ENCODE measurements at regions not wholly inside any gene's neighbourhood (a gene's known extent, or its start where the extent isn't known, plus 50 kb on each side); places are given as distances from the start of the nearest gene placed in this dataset.
"Not testable (repeated sequence)": the region's sequence is repeated elsewhere in the genome, so short reads cannot be mapped to it uniquely, and the experiment has no call there.

- TF ChIP-seq FOXP2 (optimal IDR thresholded peaks at IDR 0.05; ENCODE audit: control extremely low read depth, extremely low read length, insufficient read depth): no peak
- no peak for TF ChIP-seq POLR2AphosphoS5 (IDR thresholded peaks at IDR 0.05; ENCODE audit: borderline replicate concordance, low read depth, low read length)
- no peak for TF ChIP-seq EZH2 (IDR thresholded peaks at IDR 0.05)
- no peaks in the 10 kb centered on the region for H3K36me3 ChIP-seq (ENCODE audit: insufficient read depth, low read length)
- H3K9me3 ChIP-seq (ENCODE audit: low read depth, low read length): no peaks in the 10 kb centered on the region
- DNase-seq (ENCODE audit: low read depth, low spot score): no peak
- H3K27ac ChIP-seq: no peak overlapping the region
- H3K4me3 ChIP-seq: no peak overlapping the region
- no peak overlapping the region for H3K9ac ChIP-seq (ENCODE audit: insufficient read length)
Observed at GRCh38 chr9:118670011-118670953, 699.0 kb downstream of the BRINP1 start.

GRCh38 chr9:118674942-118675341 lies 694.3 kb downstream of the BRINP1 start:
- no peak overlapping the region for H3K27ac ChIP-seq
- no peak for TF ChIP-seq EZH2 (IDR thresholded peaks at IDR 0.05)
- no peak for TF ChIP-seq POLR2AphosphoS5 (IDR thresholded peaks at IDR 0.05; ENCODE audit: borderline replicate concordance, low read depth, low read length)
- TF ChIP-seq FOXP2 (optimal IDR thresholded peaks at IDR 0.05; ENCODE audit: control extremely low read depth, extremely low read length, insufficient read depth): no peak
- DNase-seq (ENCODE audit: low read depth, low spot score): no peak
- no peak overlapping the region for H3K9ac ChIP-seq (ENCODE audit: insufficient read length)
- no peaks in the 10 kb centered on the region for H3K9me3 ChIP-seq (ENCODE audit: low read depth, low read length)
- H3K36me3 ChIP-seq (ENCODE audit: insufficient read depth, low read length): no peaks in the 10 kb centered on the region
- H3K4me3 ChIP-seq: no peak overlapping the region

GRCh38 chr9:118677936-118678653 lies 691.1 kb downstream of the BRINP1 start:
- H3K36me3 ChIP-seq (ENCODE audit: insufficient read depth, low read length); H3K9ac ChIP-seq (ENCODE audit: insufficient read length); H3K4me3 ChIP-seq; H3K9me3 ChIP-seq (ENCODE audit: low read depth, low read length); H3K27ac ChIP-seq; DNase-seq (ENCODE audit: low read depth, low spot score): not testable (repeated sequence)

GRCh38 chr9:118686959-118687358 lies 682.3 kb downstream of the BRINP1 start:
- no peak for TF ChIP-seq POLR2AphosphoS5 (IDR thresholded peaks at IDR 0.05; ENCODE audit: borderline replicate concordance, low read depth, low read length)
- no peak for TF ChIP-seq EZH2 (IDR thresholded peaks at IDR 0.05)
- no peak for TF ChIP-seq FOXP2 (optimal IDR thresholded peaks at IDR 0.05; ENCODE audit: control extremely low read depth, extremely low read length, insufficient read depth)
- no peak overlapping the region for H3K9ac ChIP-seq (ENCODE audit: insufficient read length)
- no peak overlapping the region for H3K4me3 ChIP-seq
- DNase-seq (ENCODE audit: low read depth, low spot score): no peak
- no peaks in the 10 kb centered on the region for H3K36me3 ChIP-seq (ENCODE audit: insufficient read depth, low read length)
- no peak overlapping the region for H3K27ac ChIP-seq
- H3K9me3 ChIP-seq (ENCODE audit: low read depth, low read length): no peaks in the 10 kb centered on the region

GRCh38 chr9:118689280-118689679 lies 680.0 kb downstream of the BRINP1 start:
- no peaks in the 10 kb centered on the region for H3K9me3 ChIP-seq (ENCODE audit: low read depth, low read length)
- H3K9ac ChIP-seq (ENCODE audit: insufficient read length): no peak overlapping the region
- H3K36me3 ChIP-seq (ENCODE audit: insufficient read depth, low read length): no peaks in the 10 kb centered on the region
- no peak overlapping the region for H3K27ac ChIP-seq
- DNase-seq (ENCODE audit: low read depth, low spot score): no peak
- no peak for TF ChIP-seq POLR2AphosphoS5 (IDR thresholded peaks at IDR 0.05; ENCODE audit: borderline replicate concordance, low read depth, low read length)
- no peak for TF ChIP-seq EZH2 (IDR thresholded peaks at IDR 0.05)
- TF ChIP-seq FOXP2 (optimal IDR thresholded peaks at IDR 0.05; ENCODE audit: control extremely low read depth, extremely low read length, insufficient read depth): no peak
- H3K4me3 ChIP-seq: no peak overlapping the region

- no peak for TF ChIP-seq EZH2 (IDR thresholded peaks at IDR 0.05)
- DNase-seq (ENCODE audit: low read depth, low spot score): no peak
- Histone ChIP-seq H3K36me3 (ENCODE audit: insufficient read depth, low read length) (no peaks in the 10 kb centered on the region), H3K27ac (no peak overlapping the region), H3K9ac (ENCODE audit: insufficient read length) (no peak overlapping the region), H3K4me3 (no peak overlapping the region), H3K9me3 (ENCODE audit: low read depth, low read length) (no peaks in the 10 kb centered on the region)
Observed at GRCh38 chr9:118692613-118693012, 676.6 kb downstream of the BRINP1 start.

- TF ChIP-seq POLR2AphosphoS5 (IDR thresholded peaks at IDR 0.05; ENCODE audit: borderline replicate concordance, low read depth, low read length) (no peak), EZH2 (IDR thresholded peaks at IDR 0.05) (no peak), FOXP2 (optimal IDR thresholded peaks at IDR 0.05; ENCODE audit: control extremely low read depth, extremely low read length, insufficient read depth) (no peak)
- no peaks in the 10 kb centered on the region for H3K9me3 ChIP-seq (ENCODE audit: low read depth, low read length)
- H3K36me3 ChIP-seq (ENCODE audit: insufficient read depth, low read length): no peaks in the 10 kb centered on the region
- H3K4me3 ChIP-seq: no peak overlapping the region
- no peak for DNase-seq (ENCODE audit: low read depth, low spot score)
- H3K9ac ChIP-seq (ENCODE audit: insufficient read length): no peak overlapping the region
- H3K27ac ChIP-seq: no peak overlapping the region
Observed at GRCh38 chr9:118693645-118694044, 675.6 kb downstream of the BRINP1 start.

- DNase-seq (ENCODE audit: low read depth, low spot score); H3K36me3 ChIP-seq (ENCODE audit: insufficient read depth, low read length); H3K27ac ChIP-seq; H3K4me3 ChIP-seq; H3K9ac ChIP-seq (ENCODE audit: insufficient read length); H3K9me3 ChIP-seq (ENCODE audit: low read depth, low read length): not testable (repeated sequence)
Observed at GRCh38 chr9:118695249-118695648, 674.0 kb downstream of the BRINP1 start.

- no peak for TF ChIP-seq POLR2AphosphoS5 (IDR thresholded peaks at IDR 0.05; ENCODE audit: borderline replicate concordance, low read depth, low read length)
- TF ChIP-seq EZH2 (IDR thresholded peaks at IDR 0.05): no peak
- no peak for TF ChIP-seq FOXP2 (optimal IDR thresholded peaks at IDR 0.05; ENCODE audit: control extremely low read depth, extremely low read length, insufficient read depth)
- H3K4me3 ChIP-seq: no peak overlapping the region
- H3K36me3 ChIP-seq (ENCODE audit: insufficient read depth, low read length): no peaks in the 10 kb centered on the region
- H3K9me3 ChIP-seq (ENCODE audit: low read depth, low read length): no peaks in the 10 kb centered on the region
- H3K27ac ChIP-seq: no peak overlapping the region
- no peak for DNase-seq (ENCODE audit: low read depth, low spot score)
- H3K9ac ChIP-seq (ENCODE audit: insufficient read length): no peak overlapping the region
Observed at GRCh38 chr9:118701985-118702384, 667.2 kb downstream of the BRINP1 start.

Measured in SK-N-MC (cell line).